HepG2 (cell line): ENCODE measurements at regions not wholly inside any gene's neighbourhood (a gene's known extent, or its start where the extent isn't known, plus 50 kb on each side); places are given as distances from the start of the nearest gene placed in this dataset.

Source experiments
- MTF1 ChIP-seq: sonication (generic); formaldehyde crosslinking; IDR thresholded peaks from 2 replicates; pipeline ENCODE4 v1.5.0; 2020; ENCODE audit warnings: missing genetic modification reagents
- MXD4 ChIP-seq: IDR thresholded peaks from 2 replicates; pipeline ENCODE4 v1.6.1; 2016; ENCODE audit warnings: mild to moderate bottlenecking, missing biosample characterization, missing genetic modification reagents
- THAP9 ChIP-seq: sonication (generic); formaldehyde crosslinking; IDR thresholded peaks from 2 replicates; pipeline ENCODE4; 2020; ENCODE audit warnings: missing genetic modification reagents, mild to moderate bottlenecking, borderline replicate concordance
- ZNF274 ChIP-seq: sonication (generic); formaldehyde crosslinking; IDR thresholded peaks from 2 replicates; pipeline ENCODE4 v1.5.1; 2020; ENCODE audit warnings: mild to moderate bottlenecking, missing genetic modification reagents
- ZNF557 ChIP-seq: sonication (generic); formaldehyde crosslinking; IDR thresholded peaks from 2 replicates; pipeline ENCODE4 v1.4.0; 2020; ENCODE audit warnings: missing genetic modification reagents
- ZNF678 ChIP-seq: sonication (generic); formaldehyde crosslinking; IDR thresholded peaks from 2 replicates; pipeline ENCODE4 v1.4.0; 2020; ENCODE audit warnings: mild to moderate bottlenecking, missing genetic modification reagents
- TF ChIP-seq, protein P1 (sequence below): IDR thresholded peaks from 2 replicates; pipeline ENCODE4 v1.6.1; 2016; ENCODE audit warnings: low read depth, missing genetic modification reagents, missing compliant biosample characterization

DNA sequence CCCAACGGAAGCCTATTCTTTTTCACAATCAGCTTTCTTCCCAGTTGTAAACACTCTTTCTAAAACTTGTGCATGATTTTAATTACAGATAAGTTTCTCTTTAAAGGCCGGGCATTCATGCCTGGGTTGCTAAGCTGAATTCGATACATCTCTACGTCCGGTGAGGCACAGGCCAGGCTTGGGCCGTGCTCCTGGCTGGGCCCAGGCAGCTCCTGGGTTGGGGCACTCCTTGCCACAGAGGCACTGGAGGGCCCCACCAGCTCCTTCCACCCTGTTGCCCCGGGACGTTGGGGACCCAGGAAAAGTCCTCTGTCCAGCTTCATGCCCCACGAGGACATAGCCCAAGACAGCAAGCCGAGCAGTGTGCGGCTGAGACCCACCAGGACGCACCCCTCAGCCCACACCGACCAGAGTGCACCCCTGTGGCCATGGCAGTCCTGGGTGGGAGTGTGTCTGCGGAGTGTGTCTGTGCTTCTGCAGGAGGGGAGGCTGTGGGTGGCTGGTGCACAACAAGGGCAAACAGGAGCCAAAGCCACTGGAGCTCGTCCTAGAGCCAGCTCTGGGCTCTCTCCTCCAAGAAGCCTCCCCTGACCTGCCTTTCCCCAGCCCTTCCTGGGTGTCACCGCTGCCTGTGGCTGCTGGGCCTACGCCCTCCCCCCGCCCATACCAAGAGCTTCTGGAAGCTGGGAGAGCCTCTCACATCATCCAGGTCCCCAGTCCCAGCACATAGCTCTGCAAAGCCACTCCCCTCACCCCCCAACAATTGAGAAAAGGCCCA is 128.0 kb upstream of the NKX1-1 start (continued):
- TF ChIP-seq, protein P1, sequence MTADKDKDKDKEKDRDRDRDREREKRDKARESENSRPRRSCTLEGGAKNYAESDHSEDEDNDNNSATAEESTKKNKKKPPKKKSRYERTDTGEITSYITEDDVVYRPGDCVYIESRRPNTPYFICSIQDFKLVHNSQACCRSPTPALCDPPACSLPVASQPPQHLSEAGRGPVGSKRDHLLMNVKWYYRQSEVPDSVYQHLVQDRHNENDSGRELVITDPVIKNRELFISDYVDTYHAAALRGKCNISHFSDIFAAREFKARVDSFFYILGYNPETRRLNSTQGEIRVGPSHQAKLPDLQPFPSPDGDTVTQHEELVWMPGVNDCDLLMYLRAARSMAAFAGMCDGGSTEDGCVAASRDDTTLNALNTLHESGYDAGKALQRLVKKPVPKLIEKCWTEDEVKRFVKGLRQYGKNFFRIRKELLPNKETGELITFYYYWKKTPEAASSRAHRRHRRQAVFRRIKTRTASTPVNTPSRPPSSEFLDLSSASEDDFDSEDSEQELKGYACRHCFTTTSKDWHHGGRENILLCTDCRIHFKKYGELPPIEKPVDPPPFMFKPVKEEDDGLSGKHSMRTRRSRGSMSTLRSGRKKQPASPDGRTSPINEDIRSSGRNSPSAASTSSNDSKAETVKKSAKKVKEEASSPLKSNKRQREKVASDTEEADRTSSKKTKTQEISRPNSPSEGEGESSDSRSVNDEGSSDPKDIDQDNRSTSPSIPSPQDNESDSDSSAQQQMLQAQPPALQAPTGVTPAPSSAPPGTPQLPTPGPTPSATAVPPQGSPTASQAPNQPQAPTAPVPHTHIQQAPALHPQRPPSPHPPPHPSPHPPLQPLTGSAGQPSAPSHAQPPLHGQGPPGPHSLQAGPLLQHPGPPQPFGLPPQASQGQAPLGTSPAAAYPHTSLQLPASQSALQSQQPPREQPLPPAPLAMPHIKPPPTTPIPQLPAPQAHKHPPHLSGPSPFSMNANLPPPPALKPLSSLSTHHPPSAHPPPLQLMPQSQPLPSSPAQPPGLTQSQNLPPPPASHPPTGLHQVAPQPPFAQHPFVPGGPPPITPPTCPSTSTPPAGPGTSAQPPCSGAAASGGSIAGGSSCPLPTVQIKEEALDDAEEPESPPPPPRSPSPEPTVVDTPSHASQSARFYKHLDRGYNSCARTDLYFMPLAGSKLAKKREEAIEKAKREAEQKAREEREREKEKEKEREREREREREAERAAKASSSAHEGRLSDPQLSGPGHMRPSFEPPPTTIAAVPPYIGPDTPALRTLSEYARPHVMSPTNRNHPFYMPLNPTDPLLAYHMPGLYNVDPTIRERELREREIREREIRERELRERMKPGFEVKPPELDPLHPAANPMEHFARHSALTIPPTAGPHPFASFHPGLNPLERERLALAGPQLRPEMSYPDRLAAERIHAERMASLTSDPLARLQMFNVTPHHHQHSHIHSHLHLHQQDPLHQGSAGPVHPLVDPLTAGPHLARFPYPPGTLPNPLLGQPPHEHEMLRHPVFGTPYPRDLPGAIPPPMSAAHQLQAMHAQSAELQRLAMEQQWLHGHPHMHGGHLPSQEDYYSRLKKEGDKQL (CRISPR knock-in tag), result no peak
- no peak for TF ChIP-seq ZNF557 (CRISPR knock-in tag)
- no peak for TF ChIP-seq THAP9 (CRISPR knock-in tag)
- no peak for TF ChIP-seq ZNF678 (CRISPR knock-in tag)
- TF ChIP-seq MTF1 (CRISPR knock-in tag), result no peak
- TF ChIP-seq ZNF274 (CRISPR knock-in tag), result no peak
- TF ChIP-seq MXD4 (CRISPR knock-in tag), result no peak
